SK-N-SH treated with all-trans-retinoic acid at 6 μM for 48 hours (cell line): ENCODE measurements at regions not wholly inside any gene's neighbourhood (a gene's known extent, or its start where the extent isn't known, plus 50 kb on each side); places are given as distances from the start of the nearest gene placed in this dataset.

Experiments
- ATAC-seq: fragments of 200-7000 bp; cut with Tn5 transposase; 3 replicates; pipeline ENCODE4 v1.9.1; 2020; ENCODE audit warnings: mild to moderate bottlenecking, moderate library complexity
- ARNTL ChIP-seq: fragments of 450-650 bp; formaldehyde crosslinking; IDR thresholded peaks from 2 replicates; pipeline ENCODE4 v1.5.0; 2020; ENCODE audit warnings: low read depth, mild to moderate bottlenecking, moderate library complexity, borderline replicate concordance
- BACH2 ChIP-seq: fragments of 250-450 bp; sonication (Bioruptor Pico); IDR thresholded peaks from 2 replicates; pipeline ENCODE4 v1.9.0; 2021; ENCODE audit warnings: mild to moderate bottlenecking, borderline replicate concordance
- CSDC2 ChIP-seq: fragments of 250-450 bp; sonication (Bioruptor Pico); IDR thresholded peaks from 2 replicates; pipeline ENCODE4 v1.5.0; 2020; ENCODE audit warnings: mild to moderate bottlenecking, moderate library complexity
- ESRRG ChIP-seq: fragments of 250-450 bp; sonication (Bioruptor Pico); IDR thresholded peaks from 2 replicates; pipeline ENCODE4 v1.6.1; 2021; ENCODE audit warnings: mild to moderate bottlenecking
- GLIS3 ChIP-seq: fragments of 250-450 bp; sonication (Bioruptor Pico); IDR thresholded peaks from 2 replicates; pipeline ENCODE4 v1.5.0; 2020; ENCODE audit warnings: mild to moderate bottlenecking, moderate library complexity
- ISL1 ChIP-seq: fragments of 250-450 bp; sonication (Bioruptor Pico); IDR thresholded peaks from 2 replicates; pipeline ENCODE4 v2.1.2; 2022; ENCODE audit warnings: mild to moderate bottlenecking, moderate library complexity
- OSR1 ChIP-seq: fragments of 250-450 bp; sonication (Bioruptor Pico); IDR thresholded peaks from 2 replicates; pipeline ENCODE4 v1.8.0; 2022; ENCODE audit warnings: moderate library complexity, mild to moderate bottlenecking, inconsistent platforms
- RARB ChIP-seq: fragments of 250-450 bp; sonication (Bioruptor Pico); IDR thresholded peaks from 2 replicates; pipeline ENCODE4 v1.8.0; 2021; ENCODE audit warnings: mild to moderate bottlenecking, moderate library complexity
- SNAI2 ChIP-seq: fragments of 250-450 bp; sonication (Bioruptor Pico); IDR thresholded peaks from 2 replicates; pipeline ENCODE4 v1.5.0; 2020; ENCODE audit warnings: mild to moderate bottlenecking, moderate library complexity
- TCF4 ChIP-seq: fragments of 250-450 bp; sonication (Bioruptor Pico); IDR thresholded peaks from 2 replicates; pipeline ENCODE4 v1.8.0; 2021; ENCODE audit warnings: mild to moderate bottlenecking, moderate library complexity, borderline replicate concordance
- TOX ChIP-seq: fragments of 250-450 bp; sonication (Bioruptor Pico); IDR thresholded peaks from 2 replicates; pipeline ENCODE4 v1.8.0; 2021; ENCODE audit warnings: mild to moderate bottlenecking, moderate library complexity, borderline replicate concordance
- ZC3H10 ChIP-seq: fragments of 250-450 bp; sonication (Bioruptor Pico); IDR thresholded peaks from 2 replicates; pipeline ENCODE4 v1.5.1; 2021; ENCODE audit warnings: mild to moderate bottlenecking, moderate library complexity
- ZFP3 ChIP-seq: fragments of 250-450 bp; sonication (Bioruptor Pico); IDR thresholded peaks from 2 replicates; pipeline ENCODE4 v1.5.0; 2020; ENCODE audit warnings: mild to moderate bottlenecking, moderate library complexity
- ZFP30 ChIP-seq: fragments of 450-650 bp; formaldehyde crosslinking; IDR thresholded peaks from 2 replicates; pipeline ENCODE4 v1.5.0; 2022; ENCODE audit warnings: mild to moderate bottlenecking, moderate library complexity
- ZNF565 ChIP-seq: fragments of 450-650 bp; formaldehyde crosslinking; conservative IDR thresholded peaks from 2 replicates; pipeline ENCODE4 v1.5.0; 2020; ENCODE audit warnings: low read depth, mild to moderate bottlenecking, moderate library complexity
- ZNF70 ChIP-seq: fragments of 450-650 bp; formaldehyde crosslinking; IDR thresholded peaks from 2 replicates; pipeline ENCODE4 v1.5.0; 2020; ENCODE audit warnings: mild to moderate bottlenecking, moderate library complexity
- ZNF8 ChIP-seq: fragments of 450-650 bp; formaldehyde crosslinking; IDR thresholded peaks from 2 replicates; pipeline ENCODE4 v1.5.0; 2020; ENCODE audit warnings: mild to moderate bottlenecking, moderate library complexity
- TF ChIP-seq, protein P1 (sequence below): fragments of 250-450 bp; sonication (Bioruptor Pico); IDR thresholded peaks from 2 replicates; pipeline ENCODE4 v1.5.1; 2020; ENCODE audit warnings: low read depth, mild to moderate bottlenecking, moderate library complexity
- TF ChIP-seq, protein P2 (sequence below): fragments of 250-450 bp; sonication (Bioruptor Pico); IDR thresholded peaks from 2 replicates; pipeline ENCODE4 v1.5.0; 2020; ENCODE audit warnings: mild to moderate bottlenecking, moderate library complexity
- TF ChIP-seq, protein P3 (sequence below): fragments of 250-450 bp; sonication (Bioruptor Pico); IDR thresholded peaks from 2 replicates; pipeline ENCODE4 v1.8.0; 2020; ENCODE audit warnings: mild to moderate bottlenecking, moderate library complexity, borderline replicate concordance
- TF ChIP-seq, protein P4 (sequence below): fragments of 250-450 bp; sonication (Bioruptor Pico); IDR thresholded peaks from 2 replicates; pipeline ENCODE4 v1.5.1; 2021; ENCODE audit warnings: mild to moderate bottlenecking, moderate library complexity

DNA sequence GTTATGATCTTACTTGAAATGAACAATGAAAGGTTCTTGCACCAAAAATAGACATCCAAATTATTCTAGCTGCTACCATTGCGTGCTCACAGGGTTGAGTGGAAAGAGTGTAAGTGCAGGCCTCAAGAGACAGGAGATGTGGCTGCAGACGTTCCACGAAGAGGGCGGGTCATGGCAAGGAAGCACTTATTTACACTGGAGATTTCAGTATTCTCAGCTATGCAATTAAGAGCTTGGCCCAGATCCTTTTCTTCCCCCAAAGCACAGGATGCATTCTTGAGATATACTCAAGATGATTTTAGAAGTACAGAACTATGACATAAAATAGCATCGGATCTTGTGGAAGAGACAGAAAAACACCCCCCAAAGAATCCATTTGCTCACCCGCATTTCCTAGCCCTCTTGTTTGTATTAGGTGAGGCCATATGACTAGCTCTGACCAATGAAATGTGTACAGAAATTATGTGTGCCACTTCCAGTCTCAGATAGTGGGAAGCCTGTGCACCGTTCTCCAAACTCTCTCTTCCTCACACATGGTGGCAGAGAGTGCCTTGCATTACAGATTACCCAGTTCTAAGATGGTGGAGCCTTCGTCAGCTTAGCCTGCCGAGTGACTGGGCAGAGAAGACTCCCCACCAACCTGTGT, 261.4 kb downstream of the TTC8 start (continued):
- TF ChIP-seq CSDC2 (CRISPR knock-in tag) (no peak), SNAI2 (CRISPR knock-in tag) (no peak)
- TF ChIP-seq, protein P1, sequence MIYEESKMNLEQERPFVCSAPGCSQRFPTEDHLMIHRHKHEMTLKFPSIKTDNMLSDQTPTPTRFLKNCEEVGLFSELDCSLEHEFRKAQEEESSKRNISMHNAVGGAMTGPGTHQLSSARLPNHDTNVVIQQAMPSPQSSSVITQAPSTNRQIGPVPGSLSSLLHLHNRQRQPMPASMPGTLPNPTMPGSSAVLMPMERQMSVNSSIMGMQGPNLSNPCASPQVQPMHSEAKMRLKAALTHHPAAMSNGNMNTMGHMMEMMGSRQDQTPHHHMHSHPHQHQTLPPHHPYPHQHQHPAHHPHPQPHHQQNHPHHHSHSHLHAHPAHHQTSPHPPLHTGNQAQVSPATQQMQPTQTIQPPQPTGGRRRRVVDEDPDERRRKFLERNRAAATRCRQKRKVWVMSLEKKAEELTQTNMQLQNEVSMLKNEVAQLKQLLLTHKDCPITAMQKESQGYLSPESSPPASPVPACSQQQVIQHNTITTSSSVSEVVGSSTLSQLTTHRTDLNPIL (CRISPR knock-in tag): no peak
- TF ChIP-seq, protein P2, sequence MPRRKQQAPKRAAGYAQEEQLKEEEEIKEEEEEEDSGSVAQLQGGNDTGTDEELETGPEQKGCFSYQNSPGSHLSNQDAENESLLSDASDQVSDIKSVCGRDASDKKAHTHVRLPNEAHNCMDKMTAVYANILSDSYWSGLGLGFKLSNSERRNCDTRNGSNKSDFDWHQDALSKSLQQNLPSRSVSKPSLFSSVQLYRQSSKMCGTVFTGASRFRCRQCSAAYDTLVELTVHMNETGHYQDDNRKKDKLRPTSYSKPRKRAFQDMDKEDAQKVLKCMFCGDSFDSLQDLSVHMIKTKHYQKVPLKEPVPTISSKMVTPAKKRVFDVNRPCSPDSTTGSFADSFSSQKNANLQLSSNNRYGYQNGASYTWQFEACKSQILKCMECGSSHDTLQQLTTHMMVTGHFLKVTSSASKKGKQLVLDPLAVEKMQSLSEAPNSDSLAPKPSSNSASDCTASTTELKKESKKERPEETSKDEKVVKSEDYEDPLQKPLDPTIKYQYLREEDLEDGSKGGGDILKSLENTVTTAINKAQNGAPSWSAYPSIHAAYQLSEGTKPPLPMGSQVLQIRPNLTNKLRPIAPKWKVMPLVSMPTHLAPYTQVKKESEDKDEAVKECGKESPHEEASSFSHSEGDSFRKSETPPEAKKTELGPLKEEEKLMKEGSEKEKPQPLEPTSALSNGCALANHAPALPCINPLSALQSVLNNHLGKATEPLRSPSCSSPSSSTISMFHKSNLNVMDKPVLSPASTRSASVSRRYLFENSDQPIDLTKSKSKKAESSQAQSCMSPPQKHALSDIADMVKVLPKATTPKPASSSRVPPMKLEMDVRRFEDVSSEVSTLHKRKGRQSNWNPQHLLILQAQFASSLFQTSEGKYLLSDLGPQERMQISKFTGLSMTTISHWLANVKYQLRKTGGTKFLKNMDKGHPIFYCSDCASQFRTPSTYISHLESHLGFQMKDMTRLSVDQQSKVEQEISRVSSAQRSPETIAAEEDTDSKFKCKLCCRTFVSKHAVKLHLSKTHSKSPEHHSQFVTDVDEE (CRISPR knock-in tag): no peak
- TF ChIP-seq, all 23 proteins: peak for 0

DNA sequence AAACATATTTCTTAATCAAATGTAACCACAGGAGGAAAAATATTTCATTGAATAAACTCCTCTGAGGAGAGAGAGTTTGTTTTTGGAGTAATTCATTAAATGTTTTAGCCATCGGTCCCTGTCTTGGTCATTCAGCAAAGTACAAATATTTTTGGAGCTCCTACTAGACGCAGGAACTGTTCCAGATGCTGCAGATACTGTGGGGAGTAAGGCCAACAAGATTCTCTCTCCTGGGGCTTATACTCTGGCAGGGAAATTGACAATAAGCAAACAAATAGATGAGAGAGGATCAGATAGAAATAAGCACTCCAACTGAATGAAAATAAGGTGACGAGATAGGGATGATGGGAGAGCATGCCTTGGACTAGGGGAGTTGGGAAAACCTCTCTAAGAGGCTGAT, 264.1 kb downstream of the TTC8 start:
- TF ChIP-seq OSR1 (CRISPR knock-in tag) (no peak), ZFP3 (no peak), SNAI2 (CRISPR knock-in tag) (no peak), TOX (CRISPR knock-in tag) (no peak), RARB (no peak), ZC3H10 (CRISPR knock-in tag) (no peak), GLIS3 (CRISPR knock-in tag) (no peak)
- TF ChIP-seq, protein P3, sequence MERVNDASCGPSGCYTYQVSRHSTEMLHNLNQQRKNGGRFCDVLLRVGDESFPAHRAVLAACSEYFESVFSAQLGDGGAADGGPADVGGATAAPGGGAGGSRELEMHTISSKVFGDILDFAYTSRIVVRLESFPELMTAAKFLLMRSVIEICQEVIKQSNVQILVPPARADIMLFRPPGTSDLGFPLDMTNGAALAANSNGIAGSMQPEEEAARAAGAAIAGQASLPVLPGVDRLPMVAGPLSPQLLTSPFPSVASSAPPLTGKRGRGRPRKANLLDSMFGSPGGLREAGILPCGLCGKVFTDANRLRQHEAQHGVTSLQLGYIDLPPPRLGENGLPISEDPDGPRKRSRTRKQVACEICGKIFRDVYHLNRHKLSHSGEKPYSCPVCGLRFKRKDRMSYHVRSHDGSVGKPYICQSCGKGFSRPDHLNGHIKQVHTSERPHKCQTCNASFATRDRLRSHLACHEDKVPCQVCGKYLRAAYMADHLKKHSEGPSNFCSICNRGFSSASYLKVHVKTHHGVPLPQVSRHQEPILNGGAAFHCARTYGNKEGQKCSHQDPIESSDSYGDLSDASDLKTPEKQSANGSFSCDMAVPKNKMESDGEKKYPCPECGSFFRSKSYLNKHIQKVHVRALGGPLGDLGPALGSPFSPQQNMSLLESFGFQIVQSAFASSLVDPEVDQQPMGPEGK (CRISPR knock-in tag): no peak
- TF ChIP-seq, protein P4, sequence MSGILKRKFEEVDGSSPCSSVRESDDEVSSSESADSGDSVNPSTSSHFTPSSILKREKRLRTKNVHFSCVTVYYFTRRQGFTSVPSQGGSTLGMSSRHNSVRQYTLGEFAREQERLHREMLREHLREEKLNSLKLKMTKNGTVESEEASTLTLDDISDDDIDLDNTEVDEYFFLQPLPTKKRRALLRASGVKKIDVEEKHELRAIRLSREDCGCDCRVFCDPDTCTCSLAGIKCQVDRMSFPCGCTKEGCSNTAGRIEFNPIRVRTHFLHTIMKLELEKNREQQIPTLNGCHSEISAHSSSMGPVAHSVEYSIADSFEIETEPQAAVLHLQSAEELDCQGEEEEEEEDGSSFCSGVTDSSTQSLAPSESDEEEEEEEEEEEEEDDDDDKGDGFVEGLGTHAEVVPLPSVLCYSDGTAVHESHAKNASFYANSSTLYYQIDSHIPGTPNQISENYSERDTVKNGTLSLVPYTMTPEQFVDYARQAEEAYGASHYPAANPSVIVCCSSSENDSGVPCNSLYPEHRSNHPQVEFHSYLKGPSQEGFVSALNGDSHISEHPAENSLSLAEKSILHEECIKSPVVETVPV: no peak
- TF ChIP-seq, all 23 proteins: peak for 0

DNA sequence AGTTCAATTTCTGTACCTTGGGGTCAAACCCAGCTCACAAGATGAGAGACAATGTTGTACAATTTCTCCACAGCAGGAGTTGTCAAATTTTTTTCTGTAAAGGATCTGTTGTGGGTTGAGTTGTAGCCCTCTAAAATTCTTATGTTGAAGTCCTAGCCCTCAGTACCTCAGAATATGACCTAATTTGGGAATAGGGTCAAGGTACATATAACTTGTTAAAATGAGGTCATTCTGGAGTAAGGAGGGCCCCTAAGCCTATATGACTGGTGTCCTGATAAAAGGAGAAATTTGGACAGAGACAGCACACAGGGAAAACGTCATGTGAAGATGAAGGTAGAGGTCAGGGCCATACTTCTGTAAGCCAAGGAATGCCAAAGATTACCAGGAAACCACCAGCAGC, 264.9 kb downstream of the TTC8 start:
- TF ChIP-seq, protein P3 (CRISPR knock-in tag): no peak
- TF ChIP-seq ZFP30 (CRISPR knock-in tag) (no peak), ARNTL (no peak), ZFP3 (no peak), SNAI2 (CRISPR knock-in tag) (no peak), GLIS3 (CRISPR knock-in tag) (no peak), ESRRG (CRISPR knock-in tag) (no peak), TCF4 (CRISPR knock-in tag) (no peak), ZNF70 (CRISPR knock-in tag) (no peak), CSDC2 (CRISPR knock-in tag) (no peak), RARB (no peak), BACH2 (CRISPR knock-in tag) (no peak), ZNF8 (CRISPR knock-in tag) (no peak), ISL1 (no peak), OSR1 (CRISPR knock-in tag) (no peak), ZNF565 (CRISPR knock-in tag) (no peak), ZC3H10 (CRISPR knock-in tag) (no peak)
- TF ChIP-seq, protein P2 (CRISPR knock-in tag): no peak
- TF ChIP-seq, protein P4: no peak
- ATAC-seq: no peak

More for the DNA sequence above, 264.1 kb downstream of the TTC8 start:
- ATAC-seq: no peak
